Glomerular visceral epithelial cell (primary cell): ENCODE measurements at regions not wholly inside any gene's neighbourhood (a gene's known extent, or its start where the extent isn't known, plus 50 kb on each side); places are given as distances from the start of the nearest gene placed in this dataset.
"Not testable (repeated sequence)": the region's sequence is repeated elsewhere in the genome, so short reads cannot be mapped to it uniquely, and the experiment has no call there.

Source experiments
- DNase-seq: peaks from one replicate; pipeline ENCODE4 v3.0.0-alpha.2; 2016; ENCODE audit errors: extremely low spot score

- DNase-seq: not testable (repeated sequence)
Measured at GRCh38 chr15:20191508-20192125, 350.0 kb downstream of the GOLGA6L6 start.

GRCh38 chr15:20188611-20189010 is 353.0 kb downstream of the GOLGA6L6 start:
- not testable (repeated sequence) for DNase-seq

- not testable (repeated sequence) for DNase-seq
Measured at GRCh38 chr15:20187370-20188355, 353.9 kb downstream of the GOLGA6L6 start.

DNA sequence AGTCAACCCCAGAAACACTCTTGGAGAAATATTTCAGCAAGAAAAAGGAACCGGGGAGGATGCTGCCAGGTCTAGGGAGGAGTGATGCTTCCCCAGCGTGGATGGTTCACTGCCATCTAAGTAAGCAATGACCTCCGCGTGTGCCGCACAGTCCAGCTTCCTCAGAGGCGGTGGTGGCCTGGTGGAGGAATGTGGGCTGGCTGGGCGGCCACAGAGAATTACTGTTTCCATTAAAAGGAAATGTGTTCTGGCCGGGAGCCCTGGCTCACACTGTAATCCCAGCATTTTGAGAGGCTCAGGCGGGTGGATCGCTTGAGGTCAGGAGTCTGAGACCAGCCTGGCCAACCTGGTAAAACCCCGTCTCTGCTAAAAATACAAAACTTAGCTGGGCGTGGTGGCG is 356.7 kb downstream of the GOLGA6L6 start:
- DNase-seq: not testable (repeated sequence)

GRCh38 chr15:20168221-20168620 is 373.4 kb downstream of the GOLGA6L6 start:
- DNase-seq: not testable (repeated sequence)

- DNase-seq: not testable (repeated sequence)
Measured at GRCh38 chr15:20153528-20153927, 388.1 kb downstream of the GOLGA6L6 start.

DNA sequence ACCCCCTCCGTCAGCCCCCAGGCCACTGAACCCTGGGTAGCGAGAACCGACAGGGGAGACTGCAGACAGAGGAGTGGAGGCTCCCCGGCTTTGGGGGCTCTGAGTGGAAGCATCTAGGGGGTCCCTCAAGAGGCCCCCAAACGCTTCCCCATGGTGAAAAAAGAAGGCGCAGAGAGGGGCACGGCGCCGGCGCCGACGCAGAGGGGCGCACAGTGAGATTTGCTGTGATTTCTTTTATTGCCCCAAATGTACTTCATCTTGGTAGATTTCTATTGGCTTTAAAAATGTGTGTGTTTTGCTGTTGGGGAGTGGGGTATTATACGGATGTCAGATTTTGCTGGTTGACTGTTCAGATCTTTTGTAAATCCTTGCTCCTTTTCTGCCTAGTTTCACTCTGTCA is 392.9 kb downstream of the GOLGA6L6 start:
- not testable (repeated sequence) for DNase-seq

DNA sequence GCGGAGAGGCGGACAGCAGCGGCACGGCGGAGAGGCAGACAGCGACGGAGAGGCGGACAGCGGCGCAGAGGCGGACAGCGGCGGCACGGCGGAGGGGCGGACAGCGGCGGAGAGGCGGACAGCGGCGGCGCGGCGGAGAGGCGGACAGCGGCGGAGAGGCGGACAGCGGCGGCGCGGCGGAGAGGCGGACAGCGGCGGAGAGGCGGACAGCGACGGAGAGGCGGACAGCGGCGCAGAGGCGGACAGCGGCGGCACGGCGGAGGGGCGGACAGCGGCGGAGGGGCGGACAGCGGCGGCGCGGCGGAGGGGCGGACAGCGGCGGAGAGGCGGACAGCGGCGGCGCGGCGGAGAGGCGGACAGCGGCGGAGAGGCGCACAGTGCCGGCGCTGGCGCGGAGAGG is 393.6 kb downstream of the GOLGA6L6 start:
- DNase-seq: not testable (repeated sequence)

GRCh38 chr15:20144333-20145036 is 397.1 kb downstream of the GOLGA6L6 start:
- not testable (repeated sequence) for DNase-seq

- not testable (repeated sequence) for DNase-seq
Measured at GRCh38 chr15:20142906-20143305, 398.7 kb downstream of the GOLGA6L6 start.

DNA sequence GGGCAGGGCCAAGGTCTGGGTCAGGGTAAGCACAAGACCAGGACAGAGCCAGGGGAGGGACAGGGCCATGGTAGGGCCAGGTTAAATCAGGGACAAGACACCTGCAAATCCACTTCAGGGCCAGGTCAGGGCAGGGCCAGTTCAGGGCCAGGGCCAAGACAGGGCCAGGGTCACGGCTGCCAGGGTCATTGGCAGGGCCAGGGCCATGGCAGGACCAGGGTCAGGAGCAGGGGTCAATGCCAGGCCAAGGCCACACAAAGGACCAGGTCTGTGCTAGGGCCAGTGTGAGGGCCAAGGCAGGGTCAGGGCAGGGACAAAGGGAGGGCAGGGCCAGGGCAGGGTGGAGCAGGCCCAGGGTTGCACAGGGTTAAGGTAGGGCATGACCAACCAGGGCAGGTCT is 399.2 kb downstream of the GOLGA6L6 start:
- DNase-seq: not testable (repeated sequence)

DNA sequence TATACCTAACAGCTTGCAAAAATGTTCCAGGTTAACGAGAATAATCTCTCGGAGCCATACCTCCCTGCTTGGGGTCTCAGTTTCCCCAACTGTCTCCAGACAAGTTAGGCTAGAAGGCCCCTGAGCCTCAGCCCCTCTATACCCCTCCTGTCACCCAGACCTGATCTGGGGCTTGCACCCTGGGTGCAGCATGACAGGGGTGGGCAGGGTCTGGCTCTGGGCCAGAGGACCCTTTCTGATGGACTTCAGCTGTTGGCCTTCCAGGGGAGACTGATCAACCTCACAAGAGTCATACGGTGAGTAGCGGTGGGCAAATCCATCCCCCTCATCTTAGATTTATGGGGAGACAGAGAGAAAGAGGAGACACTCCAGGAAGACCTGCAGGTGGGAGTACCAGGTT is 416.9 kb downstream of the GOLGA6L6 start:
- not testable (repeated sequence) for DNase-seq

DNA sequence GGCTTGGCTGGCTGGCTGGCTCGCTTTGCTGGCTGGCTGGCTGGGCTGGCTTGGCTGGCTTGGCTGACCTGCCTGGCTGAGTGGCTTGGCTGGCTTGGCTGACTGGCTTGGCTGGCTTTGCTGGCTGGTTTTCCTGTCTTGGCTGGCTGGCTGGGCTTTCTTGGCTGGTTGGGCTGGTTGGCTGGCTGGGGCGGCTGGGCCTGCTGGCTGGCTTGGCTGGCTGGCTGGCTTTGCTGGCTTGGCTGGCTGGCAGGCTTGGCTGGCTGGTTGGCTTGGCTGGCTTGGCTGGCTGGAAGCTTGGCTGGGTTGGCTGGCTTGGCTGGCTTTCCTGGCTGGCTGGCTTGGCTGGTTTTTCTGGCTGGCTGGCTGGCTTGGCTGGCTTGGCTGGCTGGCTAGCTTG is 435.6 kb downstream of the GOLGA6L6 start:
- DNase-seq: no peak

DNA sequence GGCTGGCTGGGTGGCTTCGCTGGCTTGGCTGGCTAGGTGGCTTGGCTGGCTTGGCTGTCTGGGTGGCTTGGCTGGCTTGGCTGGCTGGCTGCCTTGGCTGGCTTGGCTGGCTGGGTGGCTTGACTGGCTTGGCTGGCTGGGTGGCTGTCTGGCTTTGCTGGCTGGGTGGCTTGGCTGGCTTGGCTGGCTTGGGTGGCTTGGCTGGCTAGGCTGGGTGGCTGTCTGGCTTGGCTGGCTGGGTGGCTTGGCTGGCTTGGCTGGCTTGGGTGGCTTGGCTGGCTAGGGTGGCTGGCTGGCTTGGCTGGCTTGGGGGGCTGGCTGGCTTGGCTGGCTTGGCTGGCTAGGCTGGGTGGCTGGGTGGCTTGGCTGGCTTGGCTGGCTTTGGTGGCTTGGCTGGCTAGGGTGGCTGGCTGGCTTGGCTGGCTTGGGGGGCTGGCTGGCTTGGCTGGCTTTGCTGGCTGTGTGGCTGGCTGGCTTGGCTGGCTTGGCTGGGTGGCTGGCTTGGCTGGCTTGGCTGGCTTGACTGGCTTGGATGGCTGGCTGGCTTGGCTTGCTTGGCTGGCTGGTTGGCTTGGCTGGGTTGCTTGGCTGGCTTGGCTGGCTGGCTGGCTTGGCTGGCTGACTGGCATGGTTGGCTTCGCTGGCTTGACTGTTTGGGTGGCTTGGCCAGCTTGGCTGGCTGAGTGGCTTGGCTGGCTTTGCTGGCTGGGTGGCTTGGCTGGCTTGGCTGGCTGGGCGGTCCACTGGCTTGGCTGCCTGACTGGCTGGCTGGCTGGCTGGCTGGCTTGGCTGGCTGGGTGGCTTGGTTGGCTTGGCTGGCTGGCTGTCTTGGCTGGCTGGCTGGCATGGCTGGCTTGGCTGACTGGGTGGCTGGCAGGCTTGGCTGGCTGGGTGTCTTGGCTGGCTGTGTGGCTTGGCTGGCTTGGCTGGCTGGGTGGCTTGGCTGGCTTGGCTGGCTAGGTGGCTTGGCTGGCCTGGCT is 436.3 kb downstream of the GOLGA6L6 start:
- not testable (repeated sequence) for DNase-seq

GRCh38 chr15:20104551-20104950 is 437.0 kb downstream of the GOLGA6L6 start:
- DNase-seq: not testable (repeated sequence)

GRCh38 chr15:20102862-20103261 is 438.7 kb downstream of the GOLGA6L6 start:
- DNase-seq: not testable (repeated sequence)

- not testable (repeated sequence) for DNase-seq
Measured at GRCh38 chr15:20102209-20102608, 439.4 kb downstream of the GOLGA6L6 start.

- DNase-seq: not testable (repeated sequence)
Measured at GRCh38 chr15:20101281-20101680, 440.3 kb downstream of the GOLGA6L6 start.

- not testable (repeated sequence) for DNase-seq
Measured at GRCh38 chr15:20100604-20101270, 440.9 kb downstream of the GOLGA6L6 start.

- DNase-seq: not testable (repeated sequence)
Measured at GRCh38 chr15:20095699-20096303, 445.8 kb downstream of the GOLGA6L6 start.
